Brain microvascular endothelial cell (primary cell): ENCODE measurements at regions not wholly inside any gene's neighbourhood (a gene's known extent, or its start where the extent isn't known, plus 50 kb on each side); places are given as distances from the start of the nearest gene placed in this dataset.

ENCODE experiments used
- DNase-seq: peaks from one replicate; pipeline ENCODE4 v3.0.0-alpha.2; 2020
- H3K27ac ChIP-seq: fragments of 250-450 bp; sonication (Bioruptor Pico); 2 replicates; pipeline ENCODE4 v1.5.1; 2020; ENCODE audit warnings: mild to moderate bottlenecking, moderate library complexity
- H3K27me3 ChIP-seq: fragments of 250-450 bp; sonication (Bioruptor Pico); replicated peaks from 2 replicates; pipeline ENCODE4 v1.5.1; 2020; ENCODE audit warnings: mild to moderate bottlenecking
- H3K36me3 ChIP-seq: fragments of 250-450 bp; sonication (Bioruptor Pico); replicated peaks from 2 replicates; pipeline ENCODE4 v1.5.1; 2020; ENCODE audit warnings: mild to moderate bottlenecking
- H3K4me3 ChIP-seq: 2 replicates; pipeline ENCODE4 v1.5.1; 2011; ENCODE audit warnings: low read depth, mild to moderate bottlenecking, control low read depth, low read length, moderate library complexity
- CTCF ChIP-seq: IDR thresholded peaks from 2 replicates; pipeline ENCODE4 v1.5.1; 2011; ENCODE audit warnings: low read depth, mild to moderate bottlenecking, moderate library complexity, low read length, control low read depth, inconsistent platforms; ENCODE audit errors: missing control alignments
- in situ Hi-C: cut with HindIII; loops from 2 replicates; pipeline ENCODE4 v1.10.0; 2017; ENCODE audit warnings: low sequenced_read_pairs, low pct_ligation_motif_present

GRCh38 chr6:135637701-135638100, 140.2 kb upstream of the AHI1 start:
- no peak for TF ChIP-seq CTCF
- DNase-seq: no peak
- Histone ChIP-seq H3K27ac (no peak overlapping the region), H3K27me3 (no peaks in the 10 kb centered on the region), H3K4me3 (no peak overlapping the region), H3K36me3 (no peaks in the 10 kb centered on the region)
- in situ Hi-C loops: no loop called here

DNA sequence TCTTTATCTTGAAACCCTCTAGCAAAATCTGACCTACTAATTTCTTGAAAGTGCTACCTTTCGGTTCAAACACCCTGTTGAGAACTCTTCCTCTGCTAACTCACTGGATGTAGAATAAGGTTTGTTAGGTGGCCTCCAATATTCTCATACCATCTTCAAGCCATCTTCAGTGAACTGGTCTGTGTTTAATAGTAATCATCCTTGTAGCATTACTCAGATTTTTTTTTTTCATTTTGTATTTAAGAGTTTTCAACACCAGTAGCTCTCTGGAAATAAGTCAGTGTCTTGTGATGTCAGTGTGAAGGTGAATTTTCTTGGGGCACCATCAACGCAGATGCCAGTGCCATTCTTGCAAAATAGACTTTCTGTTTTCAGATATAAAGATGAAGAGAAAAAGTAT, 140.6 kb upstream of the AHI1 start:
- in situ Hi-C loops: no loop called here
- no peak overlapping the region for H3K27ac ChIP-seq
- no peaks in the 10 kb centered on the region for H3K27me3 ChIP-seq
- no peak for TF ChIP-seq CTCF
- H3K4me3 ChIP-seq: no peak overlapping the region
- H3K36me3 ChIP-seq: no peaks in the 10 kb centered on the region
- DNase-seq: no peak

GRCh38 chr6:135640048-135640447, 142.5 kb upstream of the AHI1 start:
- no peak for TF ChIP-seq CTCF
- DNase-seq: no peak
- Histone ChIP-seq H3K36me3 (no peaks in the 10 kb centered on the region), H3K4me3 (no peak overlapping the region), H3K27me3 (no peaks in the 10 kb centered on the region), H3K27ac (no peak overlapping the region)
- in situ Hi-C loops: no loop called here

DNA sequence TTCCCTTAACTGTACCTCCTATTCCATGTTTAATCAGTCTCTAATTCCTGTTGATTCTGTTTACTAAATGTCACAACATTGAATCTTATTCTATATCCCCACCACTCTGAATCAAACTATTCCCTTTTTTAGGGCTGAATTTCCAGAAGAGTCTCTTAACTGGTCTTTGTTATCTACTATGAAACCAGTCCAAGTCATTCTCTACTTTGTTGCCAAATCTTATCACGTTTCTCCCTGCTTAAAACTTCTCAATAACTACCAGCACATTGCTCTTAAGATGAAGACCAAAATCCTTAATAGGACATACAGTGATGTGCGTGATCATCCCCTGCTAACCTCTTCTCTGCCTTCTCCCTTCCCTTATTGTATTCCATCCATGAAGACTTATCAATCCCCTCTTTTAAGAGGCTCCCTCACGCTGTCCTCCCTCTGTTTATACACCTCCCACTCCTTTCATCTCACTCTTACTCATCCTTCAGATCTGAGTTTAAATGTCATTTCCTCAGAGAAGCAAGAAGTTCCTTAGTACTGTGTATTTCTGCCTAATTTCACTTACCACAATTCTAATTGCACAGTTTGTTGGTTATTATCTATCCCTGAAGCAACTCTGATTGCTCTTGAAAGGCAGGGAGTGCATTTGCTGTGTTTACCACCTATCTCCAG, 143.0 kb upstream of the AHI1 start:
- H3K27ac ChIP-seq: no peak overlapping the region
- no peak overlapping the region for H3K4me3 ChIP-seq
- H3K27me3 ChIP-seq: no peaks in the 10 kb centered on the region
- TF ChIP-seq CTCF: no peak
- in situ Hi-C loops: no loop called here
- no peaks in the 10 kb centered on the region for H3K36me3 ChIP-seq
- DNase-seq: no peak

GRCh38 chr6:135642912-135643311, 145.4 kb upstream of the AHI1 start:
- H3K36me3 ChIP-seq: no peaks in the 10 kb centered on the region
- H3K4me3 ChIP-seq: no peak overlapping the region
- H3K27me3 ChIP-seq: no peaks in the 10 kb centered on the region
- TF ChIP-seq CTCF: no peak
- H3K27ac ChIP-seq: no peak overlapping the region
- no peak for DNase-seq
- in situ Hi-C loops: no loop called here

- H3K27me3 ChIP-seq: no peaks in the 10 kb centered on the region
- in situ Hi-C loops: no loop called here
- TF ChIP-seq CTCF: no peak
- DNase-seq: no peak
- no peaks in the 10 kb centered on the region for H3K36me3 ChIP-seq
- no peak overlapping the region for H3K4me3 ChIP-seq
- H3K27ac ChIP-seq: no peak overlapping the region
These were observed 146.9 kb upstream of the AHI1 start for GRCh38 chr6:135644394-135644793.
